ENCODE measurements at regions not wholly inside any gene's neighbourhood (a gene's known extent, or its start where the extent isn't known, plus 50 kb on each side); places are given as distances from the start of the nearest gene placed in this dataset.

DNA sequence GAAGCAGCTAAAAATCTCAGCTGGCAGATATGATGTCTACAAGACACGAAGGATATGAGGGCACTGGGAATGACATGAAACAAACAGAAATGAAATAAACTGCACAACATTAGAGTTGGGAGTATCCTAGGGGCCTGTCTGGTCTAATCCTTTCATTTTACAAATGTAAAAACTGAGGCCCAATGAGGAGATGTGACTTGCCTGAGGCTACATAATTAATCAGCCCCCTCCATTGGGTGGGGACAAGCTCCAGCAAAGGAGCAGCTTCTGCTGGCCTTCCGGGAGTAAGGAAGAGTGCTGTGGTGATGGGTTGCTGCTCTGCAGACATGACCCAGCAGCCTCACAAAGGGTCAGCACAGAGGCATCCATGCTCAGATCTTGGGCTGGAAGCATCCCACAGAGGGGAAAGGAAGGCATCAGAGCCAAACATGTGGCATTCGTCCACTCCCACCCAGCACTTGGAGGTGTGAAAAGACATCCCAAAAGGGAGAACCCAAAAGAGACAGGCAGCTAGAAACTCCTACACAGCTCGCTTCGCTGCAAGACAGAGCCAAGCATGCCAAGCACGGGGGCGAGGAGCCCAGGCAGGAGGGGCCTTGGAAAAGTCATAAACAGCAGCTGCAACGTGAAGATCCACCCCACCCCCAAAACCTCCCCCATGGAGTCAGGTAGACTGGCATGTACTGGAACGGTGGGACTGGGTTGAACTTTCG lies 183.7 kb downstream of the UNC5CL start:
- H3K36me3 ChIP-seq (replicated peaks), result no peaks in the 10 kb centered on the region
- in situ Hi-C loops (cut with HindIII; ENCODE audit: low pct_ligation_motif_present, low sequenced_read_pairs), result no loop called here
- DNase-seq, result no peak
- H3K27me3 ChIP-seq (replicated peaks), result no peaks in the 10 kb centered on the region
- no peak overlapping the region for H3K27ac ChIP-seq
- H3K4me3 ChIP-seq (ENCODE audit: low read depth, low read length), result no peak overlapping the region
- TF ChIP-seq, protein P1, sequence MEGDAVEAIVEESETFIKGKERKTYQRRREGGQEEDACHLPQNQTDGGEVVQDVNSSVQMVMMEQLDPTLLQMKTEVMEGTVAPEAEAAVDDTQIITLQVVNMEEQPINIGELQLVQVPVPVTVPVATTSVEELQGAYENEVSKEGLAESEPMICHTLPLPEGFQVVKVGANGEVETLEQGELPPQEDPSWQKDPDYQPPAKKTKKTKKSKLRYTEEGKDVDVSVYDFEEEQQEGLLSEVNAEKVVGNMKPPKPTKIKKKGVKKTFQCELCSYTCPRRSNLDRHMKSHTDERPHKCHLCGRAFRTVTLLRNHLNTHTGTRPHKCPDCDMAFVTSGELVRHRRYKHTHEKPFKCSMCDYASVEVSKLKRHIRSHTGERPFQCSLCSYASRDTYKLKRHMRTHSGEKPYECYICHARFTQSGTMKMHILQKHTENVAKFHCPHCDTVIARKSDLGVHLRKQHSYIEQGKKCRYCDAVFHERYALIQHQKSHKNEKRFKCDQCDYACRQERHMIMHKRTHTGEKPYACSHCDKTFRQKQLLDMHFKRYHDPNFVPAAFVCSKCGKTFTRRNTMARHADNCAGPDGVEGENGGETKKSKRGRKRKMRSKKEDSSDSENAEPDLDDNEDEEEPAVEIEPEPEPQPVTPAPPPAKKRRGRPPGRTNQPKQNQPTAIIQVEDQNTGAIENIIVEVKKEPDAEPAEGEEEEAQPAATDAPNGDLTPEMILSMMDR (IDR thresholded peaks at IDR 0.05; ENCODE audit: low read depth, low read length, missing control alignments), result no peak

DNA sequence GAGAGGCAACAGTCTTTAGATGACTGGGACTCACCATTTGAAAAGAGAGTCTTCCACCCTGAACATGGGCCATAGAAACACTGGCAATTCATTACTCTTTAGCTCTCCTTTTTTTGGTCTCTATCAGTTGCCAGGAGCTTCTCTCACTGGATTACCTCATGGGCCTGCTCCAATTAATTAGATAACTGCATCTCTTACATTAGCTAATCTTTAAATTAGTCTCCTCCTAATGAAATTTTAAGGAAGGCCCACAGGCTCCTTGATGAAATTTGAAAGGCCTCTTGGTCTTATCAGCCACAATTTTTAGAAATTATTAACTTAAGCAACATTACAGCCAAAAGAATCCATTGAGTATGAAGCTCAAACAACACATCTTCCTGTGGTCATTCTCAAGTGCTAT lies 184.4 kb downstream of the UNC5CL start:
- no peak for DNase-seq
- Histone ChIP-seq H3K27ac (no peak overlapping the region), H3K27me3 (replicated peaks) (no peaks in the 10 kb centered on the region), H3K36me3 (replicated peaks) (no peaks in the 10 kb centered on the region), H3K4me3 (ENCODE audit: low read depth, low read length) (no peak overlapping the region)
- in situ Hi-C loops (cut with HindIII; ENCODE audit: low pct_ligation_motif_present, low sequenced_read_pairs), result no loop called here
- TF ChIP-seq, protein P1 (IDR thresholded peaks at IDR 0.05; ENCODE audit: low read depth, low read length, missing control alignments), result no peak

DNA sequence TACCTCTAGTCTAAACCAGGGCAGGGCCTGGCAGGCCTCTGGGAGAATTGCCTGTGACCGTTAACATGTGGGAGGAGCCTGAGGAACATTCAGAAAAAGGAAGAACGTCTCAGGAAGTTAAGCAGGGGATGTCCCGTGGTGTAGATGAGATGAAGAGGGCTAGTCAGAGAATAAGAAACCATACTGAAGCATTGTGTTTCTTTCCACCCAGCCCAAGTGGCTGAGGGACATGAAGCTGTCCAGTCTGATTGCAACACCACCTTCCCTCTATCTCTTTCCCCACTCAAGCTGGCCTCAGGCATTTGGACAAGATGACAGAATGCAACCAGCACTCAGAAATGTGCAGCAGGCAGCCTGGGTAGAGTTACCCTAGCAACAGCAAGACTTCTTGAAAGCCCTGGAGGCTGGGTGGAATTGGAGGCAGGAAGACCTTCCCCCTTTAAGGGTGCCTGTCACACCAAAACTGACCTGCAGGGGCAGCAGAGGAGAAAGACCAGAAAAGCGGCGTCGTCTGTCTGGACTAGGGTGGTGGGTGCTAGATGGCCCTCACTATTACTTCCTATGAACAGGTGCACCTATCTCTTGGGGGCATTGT lies 186.1 kb downstream of the UNC5CL start:
- in situ Hi-C loops (cut with HindIII; ENCODE audit: low pct_ligation_motif_present, low sequenced_read_pairs), result no loop called here
- no peaks in the 10 kb centered on the region for H3K27me3 ChIP-seq (replicated peaks)
- H3K27ac ChIP-seq, result no peak overlapping the region
- H3K4me3 ChIP-seq (ENCODE audit: low read depth, low read length), result no peak overlapping the region
- no peak for DNase-seq
- TF ChIP-seq, protein P1 (IDR thresholded peaks at IDR 0.05; ENCODE audit: low read depth, low read length, missing control alignments), result peak; percentile 65
- no peaks in the 10 kb centered on the region for H3K36me3 ChIP-seq (replicated peaks)

DNA sequence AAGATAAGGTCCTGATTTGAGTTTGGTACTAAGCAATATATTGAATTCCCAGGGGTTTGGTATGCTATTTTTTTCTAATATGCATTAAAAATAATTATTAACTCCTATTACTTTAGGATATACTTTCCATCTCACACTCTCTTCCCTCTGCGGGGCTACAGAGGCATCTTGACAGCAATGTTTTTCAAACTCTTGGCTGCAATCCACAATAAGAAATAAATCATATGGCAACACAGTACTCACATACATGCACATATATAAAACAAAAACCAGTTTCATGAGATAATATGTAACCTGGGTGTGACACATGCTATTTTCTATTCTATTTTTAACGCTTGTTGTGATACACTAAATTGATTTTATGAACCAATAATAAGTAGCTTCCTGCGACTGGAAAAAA lies 189.5 kb downstream of the UNC5CL start:
- Histone ChIP-seq H3K27ac (no peak overlapping the region), H3K36me3 (replicated peaks) (no peaks in the 10 kb centered on the region), H3K27me3 (replicated peaks) (no peaks in the 10 kb centered on the region), H3K4me3 (ENCODE audit: low read depth, low read length) (no peak overlapping the region)
- DNase-seq, result no peak
- TF ChIP-seq, protein P1 (IDR thresholded peaks at IDR 0.05; ENCODE audit: low read depth, low read length, missing control alignments), result no peak
- in situ Hi-C loops (cut with HindIII; ENCODE audit: low pct_ligation_motif_present, low sequenced_read_pairs), result no loop called here

DNA sequence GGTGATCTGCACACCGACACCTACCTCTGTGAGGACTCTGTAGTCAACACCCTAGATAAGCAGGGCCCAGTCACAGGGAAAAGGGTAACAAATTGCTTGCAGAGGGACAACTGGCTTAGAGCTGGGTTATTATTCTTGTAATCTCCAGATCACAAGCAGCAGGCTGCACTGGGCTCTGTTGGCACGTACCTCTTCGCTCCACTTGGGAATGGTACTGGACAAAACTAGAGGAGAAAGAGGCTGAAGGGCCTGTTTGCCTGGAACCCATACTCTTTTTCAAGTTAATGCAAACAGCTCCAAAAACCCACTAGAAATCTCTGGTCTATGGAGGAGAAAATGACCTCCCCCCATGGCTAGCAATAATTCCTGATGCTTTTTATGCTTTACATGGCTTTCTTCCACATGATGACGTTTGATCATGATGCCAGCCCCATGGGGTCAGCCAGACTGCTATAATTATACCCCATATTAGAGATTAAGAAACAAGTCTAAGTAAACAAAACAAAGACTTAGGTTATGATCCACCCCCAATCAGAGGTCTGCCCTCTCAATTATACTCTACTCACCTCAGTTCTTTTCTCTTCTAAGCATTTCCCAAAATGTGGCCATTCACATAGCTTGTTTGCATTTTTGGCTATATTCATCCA lies 190.0 kb downstream of the UNC5CL start:
- DNase-seq, result no peak
- TF ChIP-seq, protein P1 (IDR thresholded peaks at IDR 0.05; ENCODE audit: low read depth, low read length, missing control alignments), result no peak
- no peaks in the 10 kb centered on the region for H3K36me3 ChIP-seq (replicated peaks)
- in situ Hi-C loops (cut with HindIII; ENCODE audit: low pct_ligation_motif_present, low sequenced_read_pairs), result no loop called here
- no peak overlapping the region for H3K27ac ChIP-seq
- no peaks in the 10 kb centered on the region for H3K27me3 ChIP-seq (replicated peaks)
- H3K4me3 ChIP-seq (ENCODE audit: low read depth, low read length), result no peak overlapping the region

Data from brain microvascular endothelial cell (primary cell).